Fibroblast of skin of left biceps (primary cell): ENCODE measurements at regions not wholly inside any gene's neighbourhood (a gene's known extent, or its start where the extent isn't known, plus 50 kb on each side); places are given as distances from the start of the nearest gene placed in this dataset.

ENCODE experiments used
- DNase-seq, 2 experiments: peaks; one replicate each; pipeline ENCODE4 v3.0.0-alpha.2; 2013; ENCODE audit warnings: low read depth in 2 of 2

- DNase-seq = no peak
Observed at GRCh38 chr3:176723758-176724393, 473.4 kb downstream of the TBL1XR1 start.

GRCh38 chr3:176714034-176714433 lies 483.2 kb downstream of the TBL1XR1 start:
- DNase-seq = no peak

DNA sequence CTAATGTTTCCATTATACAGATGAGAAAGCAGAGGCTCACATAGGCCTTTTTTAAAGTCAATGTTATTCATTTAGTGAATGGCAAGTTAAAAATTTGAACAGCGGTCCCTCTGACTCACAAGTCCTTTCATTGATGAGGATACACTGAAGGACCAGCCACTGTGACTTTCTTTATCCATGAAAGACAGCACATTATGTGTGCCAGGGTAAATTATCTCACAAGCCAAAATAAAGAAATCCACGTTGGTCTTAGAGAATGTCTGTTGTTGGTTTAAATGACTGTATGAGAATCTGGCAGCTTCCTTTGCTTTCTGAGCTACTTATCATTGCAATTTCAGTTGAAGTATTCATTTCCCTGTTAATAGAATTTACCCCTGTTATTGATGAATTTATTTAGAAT lies 485.1 kb downstream of the TBL1XR1 start:
- DNase-seq = no peak

GRCh38 chr3:176699288-176699687 lies 498.0 kb downstream of the TBL1XR1 start:
- no peak for DNase-seq

- no peak for DNase-seq
Observed at GRCh38 chr3:176697284-176697889, 499.9 kb downstream of the TBL1XR1 start.

GRCh38 chr3:176696816-176697215 lies 500.5 kb downstream of the TBL1XR1 start:
- no peak for DNase-seq

DNA sequence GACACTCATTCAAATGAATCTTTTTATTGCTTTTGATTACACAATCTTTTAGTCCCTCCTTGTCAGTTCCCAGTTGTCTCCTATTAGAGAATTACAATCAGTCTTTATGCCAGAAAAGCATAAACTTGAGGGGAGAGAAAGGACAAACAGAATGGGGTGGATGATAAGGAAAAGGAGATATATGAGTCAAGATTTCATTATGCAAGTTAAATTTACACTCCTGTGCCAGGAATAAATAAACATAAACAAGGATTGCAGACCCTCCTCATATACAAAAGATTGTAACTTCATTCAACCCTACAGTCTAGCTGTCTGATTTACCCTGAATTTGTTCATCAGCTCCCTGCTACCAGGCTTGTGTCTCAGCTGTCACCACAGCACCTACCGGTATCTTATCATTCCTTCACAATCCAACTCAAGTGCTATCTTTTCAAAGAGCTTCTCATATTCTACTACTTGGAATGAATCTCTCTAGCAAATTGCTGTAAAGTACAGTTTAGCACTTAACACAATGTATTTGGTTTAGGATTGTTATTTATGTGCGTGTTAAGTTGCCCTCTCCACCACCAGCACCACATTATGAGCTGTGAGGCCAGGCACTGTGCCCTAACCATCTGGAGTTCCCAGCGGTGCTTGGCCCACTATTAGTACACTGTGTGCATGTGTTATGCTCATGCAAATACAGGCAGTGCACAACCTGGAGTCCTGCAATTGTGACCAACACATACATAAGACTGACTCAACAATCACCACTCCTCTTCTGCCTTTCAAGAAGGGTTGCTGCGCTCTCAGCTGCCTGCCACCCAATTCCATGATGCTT lies 504.1 kb downstream of the TBL1XR1 start:
- no peak for DNase-seq

DNA sequence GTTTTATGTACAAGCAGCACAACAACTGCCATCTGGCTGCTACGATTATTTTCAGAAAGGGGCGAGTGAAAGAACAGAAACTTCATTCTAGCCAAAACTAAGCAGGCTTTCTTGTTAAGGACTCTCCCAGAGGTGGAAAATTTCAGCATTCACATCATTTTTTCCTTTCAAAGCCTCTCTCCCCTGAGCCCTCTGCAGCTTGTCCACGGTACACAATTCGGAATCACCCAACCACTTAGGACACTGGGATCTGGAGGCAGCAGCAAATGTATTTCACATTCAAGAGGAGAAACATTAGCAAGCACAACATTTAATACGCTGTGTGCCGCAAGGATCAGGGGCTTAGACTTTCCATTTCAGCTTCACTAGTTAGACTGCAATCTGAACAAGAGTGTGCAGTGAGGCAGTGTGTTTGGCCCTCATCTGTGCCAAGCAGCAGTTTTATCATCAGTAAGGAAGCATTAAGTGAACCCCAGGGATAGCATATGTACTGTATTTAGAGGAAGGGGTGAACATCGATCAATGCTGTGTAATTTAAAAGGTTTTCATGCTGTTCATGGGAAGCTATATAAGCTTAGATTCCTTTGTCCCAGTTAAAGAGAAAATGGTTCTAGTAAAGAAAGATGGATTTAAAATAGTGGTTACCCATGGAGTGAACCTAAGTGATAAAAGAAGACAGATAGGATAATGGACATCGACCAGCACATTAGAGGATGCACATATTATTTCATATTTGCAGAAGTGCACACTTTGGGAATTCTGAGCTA lies 504.9 kb downstream of the TBL1XR1 start:
- no peak for DNase-seq

GRCh38 chr3:176690083-176690869 lies 507.0 kb downstream of the TBL1XR1 start:
- DNase-seq = no peak

DNA sequence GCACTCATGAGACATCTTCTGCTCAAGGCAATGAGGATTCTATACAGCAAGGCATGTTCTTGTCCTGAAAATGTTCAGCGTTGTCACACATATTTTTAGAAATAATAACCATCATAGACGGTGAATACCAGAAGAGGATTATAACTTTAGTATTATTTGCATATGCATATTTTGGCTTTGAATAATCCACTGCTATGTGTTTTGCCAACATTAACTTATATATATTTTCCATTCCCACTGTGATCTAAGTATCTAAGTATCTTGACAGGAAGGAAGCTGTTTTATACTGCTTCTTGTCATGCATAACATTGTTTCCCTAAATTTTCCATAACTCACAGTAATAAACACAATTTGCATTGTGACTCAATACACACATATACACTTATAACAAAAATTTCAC lies 509.5 kb downstream of the TBL1XR1 start:
- DNase-seq = no peak

DNA sequence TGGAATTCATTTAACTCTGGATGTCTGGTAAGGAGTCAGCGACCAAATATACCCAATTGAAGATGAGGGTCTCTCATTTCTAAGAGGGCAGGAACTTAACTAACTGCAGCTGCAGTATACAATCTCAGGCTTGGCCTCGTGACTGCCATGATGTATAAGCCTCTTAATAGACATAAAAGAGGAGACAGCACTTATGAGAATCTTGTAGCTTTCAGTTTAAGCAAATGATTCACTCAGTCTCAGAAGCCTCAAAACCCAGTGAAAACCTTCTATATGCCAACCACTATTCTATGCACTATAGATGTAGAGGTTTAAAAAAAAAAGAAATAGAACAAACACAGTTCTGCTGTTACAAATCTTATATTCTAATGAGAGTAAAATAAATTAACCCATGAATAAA lies 513.9 kb downstream of the TBL1XR1 start:
- DNase-seq = no peak

DNA sequence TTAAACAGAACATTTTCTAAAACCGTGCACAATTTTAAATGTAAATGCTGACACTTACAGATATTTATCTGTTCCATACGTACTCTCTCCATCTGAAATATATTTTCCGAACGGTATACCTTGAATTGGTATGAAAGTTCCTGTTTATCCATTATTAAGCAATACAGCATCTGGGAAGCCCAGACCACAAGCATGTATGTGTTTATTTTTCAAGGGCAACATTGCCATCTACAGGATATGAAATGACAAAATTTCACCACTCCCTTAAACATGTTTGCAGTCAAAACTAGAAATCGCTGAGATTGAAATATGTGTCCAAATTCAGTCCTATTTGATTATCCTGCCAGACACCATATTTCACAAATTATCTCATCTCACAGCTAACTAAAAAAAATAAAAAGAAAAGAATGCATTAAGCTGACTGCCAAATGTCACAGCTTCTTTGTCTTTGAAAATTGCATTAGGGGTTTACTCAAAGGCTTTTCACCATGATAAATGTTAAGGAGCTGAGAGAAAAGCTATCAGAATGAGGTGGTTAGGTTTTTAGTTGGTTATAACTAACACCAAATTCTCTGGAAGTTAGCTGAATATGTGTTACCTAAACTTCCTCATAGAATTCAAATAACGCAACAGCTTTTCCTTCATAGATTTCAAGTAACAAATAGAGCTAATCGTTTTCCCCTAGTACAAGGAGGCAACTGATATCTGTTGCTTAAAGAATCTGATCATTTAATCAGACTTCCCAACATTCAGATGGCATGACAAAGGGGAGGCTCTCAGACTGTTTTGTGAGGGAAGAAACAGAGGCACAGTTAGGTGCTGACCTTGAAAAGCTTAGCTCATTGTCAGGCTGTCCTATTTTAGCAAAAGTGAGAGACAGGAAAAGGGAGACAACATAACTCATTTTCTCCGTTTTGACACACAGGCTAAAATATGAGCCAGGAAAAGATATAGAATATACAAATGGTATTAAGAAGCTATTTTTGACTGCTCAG lies 533.1 kb downstream of the TBL1XR1 start:
- DNase-seq = peak; percentile 76 to 78

GRCh38 chr3:176663387-176663786 lies 533.9 kb downstream of the TBL1XR1 start:
- DNase-seq = no peak

DNA sequence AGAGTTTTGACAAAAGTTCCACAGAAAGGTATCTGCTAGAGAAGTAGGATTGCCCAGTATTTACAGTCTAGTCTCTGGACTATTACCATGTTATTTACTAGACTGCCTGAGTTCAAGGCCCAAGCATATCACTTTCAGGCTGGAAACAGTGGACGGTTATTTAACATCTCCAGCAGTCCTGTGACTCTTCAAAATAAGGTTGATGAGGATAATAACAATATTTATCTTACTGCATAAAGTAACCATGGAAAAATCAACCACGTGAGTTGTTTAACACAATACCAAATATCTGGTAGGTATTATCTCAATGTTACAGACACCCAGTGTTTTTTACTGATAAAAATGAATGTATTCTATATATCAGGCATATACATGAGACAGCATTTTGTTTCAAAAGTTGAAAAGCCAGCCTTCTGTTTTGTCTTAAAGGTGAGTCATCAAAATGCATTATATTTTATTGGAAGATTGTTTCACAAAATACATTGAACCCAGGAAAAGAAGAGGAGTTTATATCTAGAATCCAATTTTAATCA lies 535.8 kb downstream of the TBL1XR1 start:
- DNase-seq = no peak

DNA sequence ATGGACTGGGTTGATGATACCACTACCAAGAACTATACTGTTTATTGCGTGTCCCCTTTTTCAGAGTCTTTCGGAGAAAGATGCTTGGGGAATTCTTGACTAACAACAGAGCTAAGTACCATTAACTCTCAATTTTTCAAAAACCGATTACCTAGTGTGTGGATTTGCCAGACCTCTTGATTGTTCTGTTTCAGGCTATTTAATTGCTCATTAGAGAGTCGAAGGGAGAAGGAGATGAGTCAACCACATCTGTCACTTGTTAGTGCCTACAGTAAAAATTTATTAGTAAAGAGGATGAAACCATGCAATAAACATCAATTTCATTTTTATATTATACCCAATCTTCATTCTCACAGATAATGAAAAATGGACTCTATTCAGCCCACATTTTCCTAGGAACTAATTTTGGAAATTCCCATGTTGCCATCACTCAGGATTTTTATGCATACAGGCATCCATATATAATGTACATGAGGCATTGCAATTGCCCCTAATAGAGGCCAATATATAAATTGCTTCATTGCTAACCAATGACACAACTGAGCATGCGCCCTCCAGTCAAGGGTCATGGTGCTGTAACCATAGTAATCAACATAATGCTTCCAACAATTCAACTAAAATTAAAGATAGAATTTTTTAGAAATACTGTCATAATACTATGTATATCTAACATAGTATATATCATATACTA lies 541.7 kb downstream of the TBL1XR1 start:
- no peak for DNase-seq

- DNase-seq = no peak
Observed at GRCh38 chr3:176651622-176652021, 545.7 kb downstream of the TBL1XR1 start.

GRCh38 chr3:176650478-176650877 lies 546.8 kb downstream of the TBL1XR1 start:
- peak in 1 of 2 experiments; percentile 4 for DNase-seq

- no peak for DNase-seq
Observed at GRCh38 chr3:176647987-176648386, 549.3 kb downstream of the TBL1XR1 start.

GRCh38 chr3:176633511-176633910 lies 563.8 kb downstream of the TBL1XR1 start:
- no peak for DNase-seq
